Inferior parietal cortex (tissue), 1 donor: ENCODE measurements at regions not wholly inside any gene's neighbourhood (a gene's known extent, or its start where the extent isn't known, plus 50 kb on each side); places are given as distances from the start of the nearest gene placed in this dataset.

Experiments
- DNase-seq: peaks from one replicate; pipeline ENCODE4 v3.0.0-alpha.2; 2016; ENCODE audit errors: extremely low spot score

- DNase-seq: no peak
These were observed 244.0 kb upstream of the TPM1 start for GRCh38 chr15:62798536-62798935.

- DNase-seq: no peak
These were observed 243.5 kb upstream of the TPM1 start for GRCh38 chr15:62799037-62799436.

- DNase-seq: no peak
These were observed 242.6 kb upstream of the TPM1 start for GRCh38 chr15:62799919-62800318.

- peak; percentile 23 for DNase-seq
These were observed 239.9 kb upstream of the TPM1 start for GRCh38 chr15:62802612-62803011.

GRCh38 chr15:62803856-62804400, 238.6 kb upstream of the TPM1 start:
- DNase-seq: no peak

- no peak for DNase-seq
These were observed 237.0 kb upstream of the TPM1 start for GRCh38 chr15:62805502-62805901.

- DNase-seq: no peak
These were observed 234.9 kb upstream of the TPM1 start for GRCh38 chr15:62807539-62808130.

- no peak for DNase-seq
These were observed 233.2 kb upstream of the TPM1 start for GRCh38 chr15:62809115-62809967.

GRCh38 chr15:62809968-62810260, 232.6 kb upstream of the TPM1 start:
- DNase-seq: no peak

GRCh38 chr15:62812515-62812835, 230.1 kb upstream of the TPM1 start:
- DNase-seq: no peak

GRCh38 chr15:62816342-62817069, 226.0 kb upstream of the TPM1 start:
- DNase-seq: no peak

- DNase-seq: no peak
These were observed 223.9 kb upstream of the TPM1 start for GRCh38 chr15:62818691-62819090.

- no peak for DNase-seq
These were observed 221.0 kb upstream of the TPM1 start for GRCh38 chr15:62821384-62822131.

GRCh38 chr15:62822228-62822627, 220.3 kb upstream of the TPM1 start:
- DNase-seq: no peak

- no peak for DNase-seq
These were observed 219.0 kb upstream of the TPM1 start for GRCh38 chr15:62823561-62823960.

- no peak for DNase-seq
These were observed 218.2 kb upstream of the TPM1 start for GRCh38 chr15:62824111-62825015.

GRCh38 chr15:62825191-62825590, 217.4 kb upstream of the TPM1 start:
- DNase-seq: no peak

- DNase-seq: no peak
These were observed 216.0 kb upstream of the TPM1 start for GRCh38 chr15:62826561-62826960.

GRCh38 chr15:62828364-62828763, 214.2 kb upstream of the TPM1 start:
- DNase-seq: peak; percentile 38

- DNase-seq: no peak
These were observed 210.3 kb upstream of the TPM1 start for GRCh38 chr15:62832231-62832630.

- no peak for DNase-seq
These were observed 208.9 kb upstream of the TPM1 start for GRCh38 chr15:62833646-62834045.
